ENCODE measurements at regions not wholly inside any gene's neighbourhood (a gene's known extent, or its start where the extent isn't known, plus 50 kb on each side); places are given as distances from the start of the nearest gene placed in this dataset.

- DNase-seq (ENCODE audit: low spot score in 2 of 2, unreplicated experiment in 2 of 2), result no peak
- peaks cover 3% of the 10 kb centered on the region for H3K9me3 Mint-ChIP-seq
These were observed 462.3 kb upstream of the PCDH15 start for GRCh38 chr10:55263327-55263726.

DNA sequence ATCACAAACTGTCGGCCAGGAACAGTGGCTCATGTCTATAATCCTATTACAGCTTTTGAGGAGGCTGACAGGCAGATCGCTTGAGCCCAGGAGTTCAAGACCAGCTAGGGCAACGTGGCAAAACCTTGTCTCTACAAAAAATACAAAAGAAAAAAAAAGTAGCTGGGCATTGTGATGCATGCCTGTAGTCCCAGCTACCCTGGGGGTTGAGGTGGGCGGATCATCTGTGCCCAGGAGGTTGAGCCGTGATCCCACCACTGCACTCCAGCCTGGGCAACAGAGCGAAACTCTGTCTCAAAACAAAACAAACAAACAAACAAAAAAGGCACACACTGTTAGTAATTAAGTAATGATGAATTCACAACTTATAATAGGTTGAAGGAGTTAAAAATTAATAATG is 441.5 kb upstream of the PCDH15 start:
- Mint-ChIP-seq H3K27ac (no peak overlapping the region), H3K4me3 (no peak overlapping the region), H3K4me1 (peaks cover 5% of the 10 kb centered on the region), H3K9me3 (peaks cover 4% of the 10 kb centered on the region), H3K27me3 (ENCODE audit: low read depth) (no peaks in the 10 kb centered on the region), H3K36me3 (no peaks in the 10 kb centered on the region)
- no peak for DNase-seq (ENCODE audit: low spot score in 2 of 2, unreplicated experiment in 2 of 2)
- no peak for TF ChIP-seq CTCF (IDR thresholded peaks at IDR 0.05; ENCODE audit: unreplicated experiment)

More at GRCh38 chr10:55263327-55263726, 462.3 kb upstream of the PCDH15 start:
- H3K4me3 Mint-ChIP-seq, result no peak overlapping the region
- peaks cover 3% of the 10 kb centered on the region for H3K4me1 Mint-ChIP-seq
- H3K27me3 Mint-ChIP-seq (ENCODE audit: low read depth), result no peaks in the 10 kb centered on the region
- H3K27ac Mint-ChIP-seq, result no peak overlapping the region
- no peak for TF ChIP-seq CTCF (IDR thresholded peaks at IDR 0.05; ENCODE audit: unreplicated experiment)
- H3K36me3 Mint-ChIP-seq, result no peaks in the 10 kb centered on the region

- no peak overlapping the region for H3K4me3 Mint-ChIP-seq
- no peaks in the 10 kb centered on the region for H3K36me3 Mint-ChIP-seq
- H3K4me1 Mint-ChIP-seq, result no peaks in the 10 kb centered on the region
- DNase-seq (ENCODE audit: low spot score in 2 of 2, unreplicated experiment in 2 of 2), result no peak
- no peak for TF ChIP-seq CTCF (IDR thresholded peaks at IDR 0.05; ENCODE audit: unreplicated experiment)
- peaks cover 4% of the 10 kb centered on the region for H3K9me3 Mint-ChIP-seq
- no peak overlapping the region for H3K27ac Mint-ChIP-seq
- H3K27me3 Mint-ChIP-seq (ENCODE audit: low read depth), result no peaks in the 10 kb centered on the region
These were observed 436.4 kb upstream of the PCDH15 start for GRCh38 chr10:55237462-55237861.

DNA sequence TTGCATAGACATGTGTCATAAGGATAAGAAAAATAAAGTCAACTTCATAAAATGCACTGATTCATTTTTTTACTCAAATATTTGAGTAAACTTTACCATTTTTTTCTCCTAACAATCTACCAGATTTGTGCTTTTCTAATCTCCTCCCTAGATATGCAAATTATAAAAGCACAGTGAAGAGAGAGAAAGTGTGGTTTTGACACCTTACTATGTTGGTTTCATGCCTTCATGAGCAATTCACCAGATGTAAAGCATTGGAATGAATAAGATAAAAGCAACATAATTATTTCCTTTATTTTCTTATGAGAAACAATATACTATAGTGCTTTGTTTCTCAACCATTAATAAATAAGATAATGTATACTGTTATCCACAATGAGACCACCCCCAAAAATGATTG is 432.5 kb upstream of the PCDH15 start:
- H3K27ac Mint-ChIP-seq, result no peak overlapping the region
- no peak for DNase-seq (ENCODE audit: low spot score in 2 of 2, unreplicated experiment in 2 of 2)
- no peaks in the 10 kb centered on the region for H3K36me3 Mint-ChIP-seq
- H3K4me1 Mint-ChIP-seq, result no peaks in the 10 kb centered on the region
- peaks cover 5% of the 10 kb centered on the region for H3K9me3 Mint-ChIP-seq
- no peak overlapping the region for H3K4me3 Mint-ChIP-seq
- no peaks in the 10 kb centered on the region for H3K27me3 Mint-ChIP-seq (ENCODE audit: low read depth)
- TF ChIP-seq CTCF (IDR thresholded peaks at IDR 0.05; ENCODE audit: unreplicated experiment), result no peak

GRCh38 chr10:55233090-55233489 is 432.1 kb upstream of the PCDH15 start:
- Mint-ChIP-seq H3K36me3 (no peaks in the 10 kb centered on the region), H3K27me3 (ENCODE audit: low read depth) (no peaks in the 10 kb centered on the region), H3K27ac (no peak overlapping the region), H3K9me3 (peaks cover 5% of the 10 kb centered on the region), H3K4me1 (no peaks in the 10 kb centered on the region), H3K4me3 (no peak overlapping the region)
- no peak for TF ChIP-seq CTCF (IDR thresholded peaks at IDR 0.05; ENCODE audit: unreplicated experiment)
- no peak for DNase-seq (ENCODE audit: low spot score in 2 of 2, unreplicated experiment in 2 of 2)

GRCh38 chr10:55232553-55232952 is 431.5 kb upstream of the PCDH15 start:
- Mint-ChIP-seq H3K27me3 (ENCODE audit: low read depth) (no peaks in the 10 kb centered on the region), H3K4me3 (no peak overlapping the region), H3K4me1 (no peaks in the 10 kb centered on the region), H3K27ac (no peak overlapping the region), H3K36me3 (no peaks in the 10 kb centered on the region), H3K9me3 (peaks cover 5% of the 10 kb centered on the region)
- DNase-seq (ENCODE audit: low spot score in 2 of 2, unreplicated experiment in 2 of 2), result no peak
- TF ChIP-seq CTCF (IDR thresholded peaks at IDR 0.05; ENCODE audit: unreplicated experiment), result no peak
